Heart left ventricle (tissue), 16 donors: ENCODE measurements at regions not wholly inside any gene's neighbourhood (a gene's known extent, or its start where the extent isn't known, plus 50 kb on each side); places are given as distances from the start of the nearest gene placed in this dataset.

Experiments
- ATAC-seq, 4 donors: fragments of 200-7000 bp; cut with Tn5 transposase; one replicate each; pipeline ENCODE4 v1.9.1; 2020 to 2022; ENCODE audit warnings: moderate library complexity in 4 of 4, mild to moderate bottlenecking in 3 of 4, moderate number of reproducible peaks in 1 of 4
- DNase-seq, 5 donors: peaks; one replicate each; pipeline ENCODE4 v3.0.0-alpha.2; 2020
- H3K27ac ChIP-seq, 12 donors: fragments of 200-600 bp; sonication (generic) in 4 of 12; one replicate each; pipeline versions ENCODE4 v1.5.0 to v1.8.0; 2016 to 2022; ENCODE audit warnings: mild to moderate bottlenecking in 2 of 12
- H3K27me3 ChIP-seq, 9 donors: fragments of 200-600 bp; sonication (generic) in 2 of 9; one replicate each; pipeline versions ENCODE4 v1.5.1 to v1.8.0; 2016 to 2022; ENCODE audit warnings: mild to moderate bottlenecking in 3 of 9
- H3K36me3 ChIP-seq, 9 donors: fragments of 200-600 bp; sonication (generic) in 2 of 9; one replicate each; pipeline versions ENCODE4 v1.5.0 to v1.8.0; 2018 to 2022; ENCODE audit warnings: mild to moderate bottlenecking in 2 of 9
- H3K4me1 ChIP-seq, 12 donors: fragments of 200-600 bp; sonication (generic) in 4 of 12; one replicate each; pipeline versions ENCODE4 v1.5.0 to v1.8.0; 2016 to 2022; ENCODE audit warnings: mild to moderate bottlenecking in 3 of 12
- H3K4me3 ChIP-seq, 12 donors: fragments of 200-600 bp; sonication (generic) in 4 of 12; one replicate each; pipeline versions ENCODE4 v1.5.0 to v1.8.0; 2017 to 2022; ENCODE audit warnings: mild to moderate bottlenecking in 9 of 12, moderate library complexity in 4 of 12
- H3K9me3 ChIP-seq, 12 donors: fragments of 200-600 bp; sonication (generic) in 4 of 12; one replicate each; pipeline versions ENCODE4 v1.5.0 to v1.8.0; 2016 to 2022; ENCODE audit warnings: mild to moderate bottlenecking in 1 of 12
- POLR2A ChIP-seq, 2 donors: fragments of 450-650 bp; IDR thresholded peaks; one replicate each; pipeline ENCODE4 v1.6.1; 2017; ENCODE audit warnings: antibody characterized with exemption in 2 of 2, mild to moderate bottlenecking in 2 of 2, moderate library complexity in 2 of 2
- WGBS, 4 donors: extraction: QIAGEN DNeasy Blood & Tissue Kit in 2 of 4; methylation state at CpG; one replicate each; pipeline versions ENCODE4 v1.1.5 to v1.1.7; 2013 to 2018; 5-methylcytosine and 5-hydroxymethylcytosine counted together
- intact Hi-C, 10 donors: fragments of 100-400 bp; cut with DNase I; formaldehyde crosslinking; loops; one replicate each; pipeline versions ENCODE4 v1.11.1 to v1.14.2; 2022
- TF ChIP-seq, protein P1 (sequence below), 12 donors: fragments of 200-600 bp; sonication (generic) in 4 of 12; IDR thresholded peaks; one replicate each; pipeline versions ENCODE4 v1.5.0 to v1.8.0; 2018 to 2022; ENCODE audit warnings: antibody characterized with exemption in 12 of 12, mild to moderate bottlenecking in 5 of 12
- donor health status: ischemic (EF 13 %, LVEDD 7.1; RV severe dilation, severe dysfunction).
- donor health status: healthy with polysubstance abuse.
- donor health status: DM: no; HTN: yes; CAD: no.
- donor health status: DM: no; HTN: no; CAD: no.
- donor health status: ischemic (EF 25% LVEDD 6.9; RV normal size, moderate dysfunction).
- donor health status: ischemic (EF 25% LVEDD 5.7; RV mildly dilated, moderate dysfunction).
- donor health status: healthy.
- donor health status: DM: yes; HTN: yes; CAD: no.
- donor health status: ischemic (EF 35%, LVEDD 5.7; RV mildly dilated, moderate dysfunction).
- donor health status: nonischemic (EF 11% LVEDD 7.7; RV severe dilation, severe dysfunction).
- donor health status: DM: yes; HTN: yes; CAD: no.
- donor health status: PGD.
- donor health status: ischemic (EF 29% LVEDD 5.4; RV normal size, mild dysfunction).
- donor health status: nonischemic (EF 23%, LVEDD 6.1; RV moderate dilation, normal function).

GRCh38 chr5:67974054-67974453 lies 241.5 kb upstream of the PIK3R1 start:
- H3K9me3 ChIP-seq = no peaks in the 10 kb centered on the region
- intact Hi-C loops = no loop called here
- no peak for ATAC-seq
- no peaks in the 10 kb centered on the region for H3K36me3 ChIP-seq
- DNase-seq = no peak
- peaks cover 0 to 37% (median 13%) of the 10 kb centered on the region in 12 donors for H3K4me1 ChIP-seq
- H3K27ac ChIP-seq = no peak overlapping the region
- TF ChIP-seq, protein P1, sequence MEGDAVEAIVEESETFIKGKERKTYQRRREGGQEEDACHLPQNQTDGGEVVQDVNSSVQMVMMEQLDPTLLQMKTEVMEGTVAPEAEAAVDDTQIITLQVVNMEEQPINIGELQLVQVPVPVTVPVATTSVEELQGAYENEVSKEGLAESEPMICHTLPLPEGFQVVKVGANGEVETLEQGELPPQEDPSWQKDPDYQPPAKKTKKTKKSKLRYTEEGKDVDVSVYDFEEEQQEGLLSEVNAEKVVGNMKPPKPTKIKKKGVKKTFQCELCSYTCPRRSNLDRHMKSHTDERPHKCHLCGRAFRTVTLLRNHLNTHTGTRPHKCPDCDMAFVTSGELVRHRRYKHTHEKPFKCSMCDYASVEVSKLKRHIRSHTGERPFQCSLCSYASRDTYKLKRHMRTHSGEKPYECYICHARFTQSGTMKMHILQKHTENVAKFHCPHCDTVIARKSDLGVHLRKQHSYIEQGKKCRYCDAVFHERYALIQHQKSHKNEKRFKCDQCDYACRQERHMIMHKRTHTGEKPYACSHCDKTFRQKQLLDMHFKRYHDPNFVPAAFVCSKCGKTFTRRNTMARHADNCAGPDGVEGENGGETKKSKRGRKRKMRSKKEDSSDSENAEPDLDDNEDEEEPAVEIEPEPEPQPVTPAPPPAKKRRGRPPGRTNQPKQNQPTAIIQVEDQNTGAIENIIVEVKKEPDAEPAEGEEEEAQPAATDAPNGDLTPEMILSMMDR (IDR thresholded peaks at IDR 0.05) = no peak
- TF ChIP-seq POLR2A (IDR thresholded peaks at IDR 0.05) = no peak
- H3K4me3 ChIP-seq = no peak overlapping the region
- no peaks in the 10 kb centered on the region for H3K27me3 ChIP-seq

DNA sequence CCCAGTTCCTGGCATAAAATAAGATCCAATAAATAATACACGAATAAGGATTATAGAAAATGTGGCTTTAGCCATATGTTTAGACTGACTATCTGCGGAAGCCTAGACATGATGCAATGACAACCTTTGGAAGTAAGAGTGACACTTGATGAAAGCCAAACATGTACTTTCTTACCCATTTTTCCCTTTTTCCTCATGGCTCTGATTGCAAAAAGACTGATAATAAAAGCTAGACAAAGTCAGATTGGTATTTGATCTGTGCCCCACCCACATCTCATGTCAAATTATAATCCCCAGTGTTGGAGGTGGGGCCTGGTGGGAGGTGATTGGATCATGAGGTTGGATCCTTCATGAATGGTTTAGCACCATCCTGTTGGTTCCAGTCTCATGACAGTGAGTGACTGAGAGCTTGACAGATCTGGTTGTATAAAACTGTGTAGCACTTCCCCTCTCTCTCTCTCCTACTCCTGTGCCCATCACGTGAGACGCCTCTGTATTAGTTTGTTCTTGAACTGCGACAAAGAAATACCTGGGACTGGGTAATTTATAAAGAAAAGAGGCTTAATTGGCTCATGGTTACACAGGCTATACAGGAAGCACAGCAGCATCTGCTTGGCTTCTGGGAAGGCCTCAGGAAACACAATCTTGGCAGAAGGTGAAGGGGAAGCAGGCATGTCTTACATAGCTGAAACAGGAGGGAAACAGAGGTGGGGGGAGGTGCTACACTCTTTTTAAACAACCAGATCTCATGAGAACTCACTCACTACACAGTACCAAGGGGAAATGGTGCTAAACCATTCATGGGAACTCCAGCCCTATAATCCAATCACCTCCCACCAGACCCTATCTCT lies 243.4 kb upstream of the PIK3R1 start:
- Histone ChIP-seq H3K27ac (peak overlapping the region in 10 of 12 donors; percentile 23 to 68 (median 36)), H3K27me3 (no peaks in the 10 kb centered on the region), H3K4me1 (peaks cover 0 to 28% (median 13%) of the 10 kb centered on the region in 12 donors), H3K9me3 (no peaks in the 10 kb centered on the region), H3K36me3 (no peaks in the 10 kb centered on the region), H3K4me3 (no peak overlapping the region)
- no peak for DNase-seq
- 37 to 60% (median 56%) methylated on average over 5 of the region's 5 CpGs for WGBS, 4 donors
- no peak for TF ChIP-seq POLR2A (IDR thresholded peaks at IDR 0.05)
- TF ChIP-seq, protein P1 (IDR thresholded peaks at IDR 0.05) = no peak
- intact Hi-C loops = no loop called here
- ATAC-seq = peak; percentile 12 to 67 (median 40)

DNA sequence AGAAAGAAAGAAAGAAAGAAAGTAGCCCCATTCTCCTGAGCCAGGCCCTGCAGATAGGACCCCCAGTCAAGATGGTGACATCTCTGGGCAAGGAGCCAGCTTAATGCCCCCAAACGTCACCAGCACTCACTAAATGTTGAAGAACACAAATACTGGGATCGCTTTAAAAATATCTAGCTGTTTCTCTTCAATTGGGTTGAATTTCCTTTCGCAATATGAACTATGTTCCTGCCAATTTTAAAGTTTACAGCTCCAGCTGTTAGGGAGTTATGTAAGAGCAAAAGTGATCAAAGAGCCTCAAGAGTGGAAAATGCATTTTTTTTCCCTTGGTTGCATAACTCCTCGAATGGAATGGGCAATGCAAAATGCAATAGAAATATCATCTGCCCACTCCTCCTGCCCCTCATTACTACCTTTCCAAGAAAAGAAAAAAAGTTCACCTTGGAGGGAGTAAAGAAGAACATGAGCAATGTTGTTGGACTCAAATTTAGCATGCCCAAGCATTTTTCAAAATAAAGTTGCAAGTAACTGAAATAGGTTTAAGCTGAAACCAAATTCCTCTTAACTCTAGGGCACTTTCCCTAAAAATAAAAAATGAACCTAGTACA lies 244.2 kb upstream of the PIK3R1 start:
- WGBS, 4 donors = 37 to 63% (median 44%) methylated on average over 4 of the region's 4 CpGs
- intact Hi-C loops = no loop called here
- TF ChIP-seq, protein P1 (IDR thresholded peaks at IDR 0.05) = no peak
- no peak for TF ChIP-seq POLR2A (IDR thresholded peaks at IDR 0.05)
- no peaks in the 10 kb centered on the region for H3K9me3 ChIP-seq
- ATAC-seq (peak; percentile 50 to 80 (median 68)), DNase-seq (no peak)
- H3K36me3 ChIP-seq = no peaks in the 10 kb centered on the region
- H3K27me3 ChIP-seq = no peaks in the 10 kb centered on the region
- no peak overlapping the region for H3K4me3 ChIP-seq
- H3K27ac ChIP-seq = peak overlapping the region in 10 of 12 donors; percentile 23 to 68 (median 38)
- peaks cover 0 to 21% (median 13%) of the 10 kb centered on the region in 12 donors for H3K4me1 ChIP-seq

DNA sequence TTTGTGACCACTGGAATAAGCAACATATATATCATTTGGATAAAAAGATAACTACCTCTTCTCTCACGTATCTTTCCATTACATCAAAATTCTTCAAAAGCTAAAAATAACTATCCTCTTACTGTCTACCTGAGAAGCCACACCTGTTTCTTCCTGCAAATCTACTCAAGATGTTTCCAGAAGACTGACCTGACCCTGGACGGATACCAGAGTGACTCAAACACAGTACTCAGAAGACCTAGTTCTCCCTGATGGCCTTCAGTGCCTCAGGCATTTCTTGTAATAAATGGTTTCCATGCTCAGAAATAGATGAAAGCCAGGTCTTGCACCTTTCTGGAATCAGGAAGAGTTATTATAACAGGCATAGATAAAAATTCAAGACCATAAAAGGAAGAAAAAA lies 245.9 kb upstream of the PIK3R1 start:
- WGBS, 4 donors = 91 to 99% (median 96%) methylated on average over 2 of the region's 2 CpGs
- DNase-seq (no peak), ATAC-seq (no peak)
- no peak overlapping the region for H3K27ac ChIP-seq
- H3K27me3 ChIP-seq = no peaks in the 10 kb centered on the region
- H3K4me1 ChIP-seq = peaks cover 0 to 21% (median 13%) of the 10 kb centered on the region in 12 donors
- H3K36me3 ChIP-seq = no peaks in the 10 kb centered on the region
- H3K9me3 ChIP-seq = no peaks in the 10 kb centered on the region
- intact Hi-C loops = no loop called here
- no peak overlapping the region for H3K4me3 ChIP-seq
- no peak for TF ChIP-seq POLR2A (IDR thresholded peaks at IDR 0.05)
- TF ChIP-seq, protein P1 (IDR thresholded peaks at IDR 0.05) = no peak
